ENCODE measurements at regions not wholly inside any gene's neighbourhood (a gene's known extent, or its start where the extent isn't known, plus 50 kb on each side); places are given as distances from the start of the nearest gene placed in this dataset.
"Not testable (repeated sequence)": the region's sequence is repeated elsewhere in the genome, so short reads cannot be mapped to it uniquely, and the experiment has no call there.

GRCh38 chr14:22190411-22191191, 398.4 kb downstream of the DAD1 start:
- DNase-seq (ENCODE audit: low read depth) = no peak

- no peak for DNase-seq (ENCODE audit: low read depth)
Measured at GRCh38 chr14:22189881-22190280, 399.1 kb downstream of the DAD1 start.

GRCh38 chr14:22188318-22188717, 400.7 kb downstream of the DAD1 start:
- no peak for DNase-seq (ENCODE audit: low read depth)

- no peak for DNase-seq (ENCODE audit: low read depth)
Measured at GRCh38 chr14:22185789-22186188, 403.2 kb downstream of the DAD1 start.

GRCh38 chr14:22185191-22185590, 403.8 kb downstream of the DAD1 start:
- DNase-seq (ENCODE audit: low read depth) = no peak

- DNase-seq (ENCODE audit: low read depth) = no peak
Measured at GRCh38 chr14:22184830-22185168, 404.2 kb downstream of the DAD1 start.

- no peak for DNase-seq (ENCODE audit: low read depth)
Measured at GRCh38 chr14:22184157-22184829, 404.7 kb downstream of the DAD1 start.

GRCh38 chr14:22180045-22180444, 409.0 kb downstream of the DAD1 start:
- DNase-seq (ENCODE audit: low read depth) = no peak

- DNase-seq (ENCODE audit: low read depth) = no peak
Measured at GRCh38 chr14:22179190-22179589, 409.8 kb downstream of the DAD1 start.

- DNase-seq (ENCODE audit: low read depth) = no peak
Measured at GRCh38 chr14:22178333-22178839, 410.6 kb downstream of the DAD1 start.

- no peak for DNase-seq (ENCODE audit: low read depth)
Measured at GRCh38 chr14:22177870-22178269, 411.2 kb downstream of the DAD1 start.

GRCh38 chr14:22176957-22177356, 412.1 kb downstream of the DAD1 start:
- DNase-seq (ENCODE audit: low read depth) = no peak

GRCh38 chr14:22175278-22175558, 413.8 kb downstream of the DAD1 start:
- not testable (repeated sequence) for DNase-seq (ENCODE audit: low read depth)

GRCh38 chr14:22174412-22175277, 414.4 kb downstream of the DAD1 start:
- no peak for DNase-seq (ENCODE audit: low read depth)

GRCh38 chr14:22168092-22168955, 420.7 kb downstream of the DAD1 start:
- no peak for DNase-seq (ENCODE audit: low read depth)

- no peak for DNase-seq (ENCODE audit: low read depth)
Measured at GRCh38 chr14:22164616-22165015, 424.4 kb downstream of the DAD1 start.

GRCh38 chr14:22163051-22163450, 426.0 kb downstream of the DAD1 start:
- DNase-seq (ENCODE audit: low read depth) = no peak

- DNase-seq (ENCODE audit: low read depth) = no peak
Measured at GRCh38 chr14:22159957-22160356, 429.1 kb downstream of the DAD1 start.

GRCh38 chr14:22159099-22159498, 429.9 kb downstream of the DAD1 start:
- no peak for DNase-seq (ENCODE audit: low read depth)

- DNase-seq (ENCODE audit: low read depth) = no peak
Measured at GRCh38 chr14:22158560-22158959, 430.5 kb downstream of the DAD1 start.

GRCh38 chr14:22155571-22155970, 433.5 kb downstream of the DAD1 start:
- no peak for DNase-seq (ENCODE audit: low read depth)

- no peak for DNase-seq (ENCODE audit: low read depth)
Measured at GRCh38 chr14:22152903-22153302, 436.1 kb downstream of the DAD1 start.

Data from stimulated activated CD8-positive, alpha-beta memory T cell treated with anti-CD3 and anti-CD28 coated beads, Interleukin-4, amount 100 ng/mL, for 24 hours (primary cell).